OCI-LY7 (cell line): ENCODE measurements at regions not wholly inside any gene's neighbourhood (a gene's known extent, or its start where the extent isn't known, plus 50 kb on each side); places are given as distances from the start of the nearest gene placed in this dataset.

ENCODE experiments used
- CTCF ChIP-seq: fragments of 200-600 bp; sonication (generic); conservative IDR thresholded peaks from 2 replicates; pipeline ENCODE4 v1.5.1; 2014; ENCODE audit warnings: mild to moderate bottlenecking, antibody characterized with exemption, low read length, moderate library complexity, mixed read lengths
- EZH2phosphoT487 ChIP-seq: fragments of 200-600 bp; sonication (generic); IDR thresholded peaks from 2 replicates; pipeline ENCODE4 v1.6.1; 2018; ENCODE audit warnings: low read depth, borderline replicate concordance, mild to moderate bottlenecking, mixed run types, antibody characterized with exemption, low read length, moderate library complexity, mixed read lengths

GRCh38 chr12:78540606-78541336, 323.8 kb upstream of the SYT1 start:
- TF ChIP-seq CTCF (no peak), EZH2phosphoT487 (no peak)
